ENCODE measurements at regions not wholly inside any gene's neighbourhood (a gene's known extent, or its start where the extent isn't known, plus 50 kb on each side); places are given as distances from the start of the nearest gene placed in this dataset.
A peak's percentile ranks its signal among the peaks of the same experiment; 100 is the strongest.

DNA sequence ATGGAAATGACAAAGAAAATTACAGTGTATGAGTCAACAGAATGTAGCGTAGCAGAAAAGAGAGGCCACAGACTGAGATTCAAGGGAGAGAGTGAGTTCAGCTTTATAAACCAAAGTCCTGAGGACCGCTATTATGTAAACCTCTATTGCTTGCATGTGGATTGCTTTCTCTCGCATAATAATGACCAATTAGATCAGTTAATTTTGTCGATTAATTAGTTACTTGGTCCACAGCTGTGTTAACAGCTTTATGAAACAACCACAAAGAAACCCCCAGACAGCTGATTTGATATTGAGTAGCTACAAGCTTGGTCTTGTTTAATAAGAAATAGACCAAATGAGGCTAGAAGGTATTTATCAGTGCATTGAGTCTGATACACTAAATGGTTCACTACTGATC, 291.8 kb upstream of the ERCC4 start:
- no peaks in the 10 kb centered on the region for H3K27me3 Mint-ChIP-seq (ENCODE audit: insufficient read depth, low read depth, poor library complexity)
- H3F3A ChIP-seq (replicated peaks; ENCODE audit: low read depth), result no peaks in the 10 kb centered on the region
- peaks cover 34% of the 10 kb centered on the region for H3K4me1 Mint-ChIP-seq
- H2AFZ ChIP-seq, result no peak overlapping the region
- H3K4me3 ChIP-seq, result no peak overlapping the region
- no peak overlapping the region; the same call in 1 of the 2 replicates for H3K4me2 ChIP-seq
- peak overlapping the region; percentile 27; the same call in 1 of the 2 replicates for H3K27ac Mint-ChIP-seq
- TF ChIP-seq NANOG (IDR thresholded peaks at IDR 0.05; ENCODE audit: borderline replicate concordance) (no peak), EZH2phosphoT487 (IDR thresholded peaks at IDR 0.05; ENCODE audit: unreplicated experiment) (no peak), JUNB (IDR thresholded peaks at IDR 0.05; ENCODE audit: unreplicated experiment) (no peak), STAT1 (IDR thresholded peaks at IDR 0.05; ENCODE audit: unreplicated experiment) (no peak), EZH2 (IDR thresholded peaks at IDR 0.05; ENCODE audit: low read depth, unreplicated experiment) (no peak), CREB1 (CRISPR knock-in tag; IDR thresholded peaks at IDR 0.05; ENCODE audit: low read depth) (no peak), ZNF114 (CRISPR knock-in tag; IDR thresholded peaks at IDR 0.05) (no peak), POLR2AphosphoS5 (IDR thresholded peaks at IDR 0.05; ENCODE audit: low read depth) (no peak)
- TF ChIP-seq, protein P1, sequence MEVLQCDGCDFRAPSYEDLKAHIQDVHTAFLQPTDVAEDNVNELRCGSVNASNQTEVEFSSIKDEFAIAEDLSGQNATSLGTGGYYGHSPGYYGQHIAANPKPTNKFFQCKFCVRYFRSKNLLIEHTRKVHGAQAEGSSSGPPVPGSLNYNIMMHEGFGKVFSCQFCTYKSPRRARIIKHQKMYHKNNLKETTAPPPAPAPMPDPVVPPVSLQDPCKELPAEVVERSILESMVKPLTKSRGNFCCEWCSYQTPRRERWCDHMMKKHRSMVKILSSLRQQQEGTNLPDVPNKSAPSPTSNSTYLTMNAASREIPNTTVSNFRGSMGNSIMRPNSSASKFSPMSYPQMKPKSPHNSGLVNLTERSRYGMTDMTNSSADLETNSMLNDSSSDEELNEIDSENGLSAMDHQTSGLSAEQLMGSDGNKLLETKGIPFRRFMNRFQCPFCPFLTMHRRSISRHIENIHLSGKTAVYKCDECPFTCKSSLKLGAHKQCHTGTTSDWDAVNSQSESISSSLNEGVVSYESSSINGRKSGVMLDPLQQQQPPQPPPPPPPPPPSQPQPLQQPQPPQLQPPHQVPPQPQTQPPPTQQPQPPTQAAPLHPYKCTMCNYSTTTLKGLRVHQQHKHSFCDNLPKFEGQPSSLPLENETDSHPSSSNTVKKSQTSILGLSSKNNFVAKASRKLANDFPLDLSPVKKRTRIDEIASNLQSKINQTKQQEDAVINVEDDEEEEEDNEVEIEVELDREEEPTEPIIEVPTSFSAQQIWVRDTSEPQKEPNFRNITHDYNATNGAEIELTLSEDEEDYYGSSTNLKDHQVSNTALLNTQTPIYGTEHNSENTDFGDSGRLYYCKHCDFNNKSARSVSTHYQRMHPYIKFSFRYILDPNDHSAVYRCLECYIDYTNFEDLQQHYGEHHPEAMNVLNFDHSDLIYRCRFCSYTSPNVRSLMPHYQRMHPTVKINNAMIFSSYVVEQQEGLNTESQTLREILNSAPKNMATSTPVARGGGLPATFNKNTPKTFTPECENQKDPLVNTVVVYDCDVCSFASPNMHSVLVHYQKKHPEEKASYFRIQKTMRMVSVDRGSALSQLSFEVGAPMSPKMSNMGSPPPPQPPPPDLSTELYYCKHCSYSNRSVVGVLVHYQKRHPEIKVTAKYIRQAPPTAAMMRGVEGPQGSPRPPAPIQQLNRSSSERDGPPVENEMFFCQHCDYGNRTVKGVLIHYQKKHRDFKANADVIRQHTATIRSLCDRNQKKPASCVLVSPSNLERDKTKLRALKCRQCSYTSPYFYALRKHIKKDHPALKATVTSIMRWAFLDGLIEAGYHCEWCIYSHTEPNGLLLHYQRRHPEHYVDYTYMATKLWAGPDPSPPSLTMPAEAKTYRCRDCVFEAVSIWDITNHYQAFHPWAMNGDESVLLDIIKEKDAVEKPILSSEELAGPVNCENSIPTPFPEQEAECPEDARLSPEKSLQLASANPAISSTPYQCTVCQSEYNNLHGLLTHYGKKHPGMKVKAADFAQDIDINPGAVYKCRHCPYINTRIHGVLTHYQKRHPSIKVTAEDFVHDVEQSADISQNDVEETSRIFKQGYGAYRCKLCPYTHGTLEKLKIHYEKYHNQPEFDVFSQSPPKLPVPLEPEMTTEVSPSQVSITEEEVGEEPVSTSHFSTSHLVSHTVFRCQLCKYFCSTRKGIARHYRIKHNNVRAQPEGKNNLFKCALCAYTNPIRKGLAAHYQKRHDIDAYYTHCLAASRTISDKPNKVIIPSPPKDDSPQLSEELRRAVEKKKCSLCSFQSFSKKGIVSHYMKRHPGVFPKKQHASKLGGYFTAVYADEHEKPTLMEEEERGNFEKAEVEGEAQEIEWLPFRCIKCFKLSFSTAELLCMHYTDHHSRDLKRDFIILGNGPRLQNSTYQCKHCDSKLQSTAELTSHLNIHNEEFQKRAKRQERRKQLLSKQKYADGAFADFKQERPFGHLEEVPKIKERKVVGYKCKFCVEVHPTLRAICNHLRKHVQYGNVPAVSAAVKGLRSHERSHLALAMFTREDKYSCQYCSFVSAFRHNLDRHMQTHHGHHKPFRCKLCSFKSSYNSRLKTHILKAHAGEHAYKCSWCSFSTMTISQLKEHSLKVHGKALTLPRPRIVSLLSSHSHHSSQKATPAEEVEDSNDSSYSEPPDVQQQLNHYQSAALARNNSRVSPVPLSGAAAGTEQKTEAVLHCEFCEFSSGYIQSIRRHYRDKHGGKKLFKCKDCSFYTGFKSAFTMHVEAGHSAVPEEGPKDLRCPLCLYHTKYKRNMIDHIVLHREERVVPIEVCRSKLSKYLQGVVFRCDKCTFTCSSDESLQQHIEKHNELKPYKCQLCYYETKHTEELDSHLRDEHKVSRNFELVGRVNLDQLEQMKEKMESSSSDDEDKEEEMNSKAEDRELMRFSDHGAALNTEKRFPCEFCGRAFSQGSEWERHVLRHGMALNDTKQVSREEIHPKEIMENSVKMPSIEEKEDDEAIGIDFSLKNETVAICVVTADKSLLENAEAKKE (CRISPR knock-in tag; IDR thresholded peaks at IDR 0.05), result no peak
- TF ChIP-seq, protein P2, sequence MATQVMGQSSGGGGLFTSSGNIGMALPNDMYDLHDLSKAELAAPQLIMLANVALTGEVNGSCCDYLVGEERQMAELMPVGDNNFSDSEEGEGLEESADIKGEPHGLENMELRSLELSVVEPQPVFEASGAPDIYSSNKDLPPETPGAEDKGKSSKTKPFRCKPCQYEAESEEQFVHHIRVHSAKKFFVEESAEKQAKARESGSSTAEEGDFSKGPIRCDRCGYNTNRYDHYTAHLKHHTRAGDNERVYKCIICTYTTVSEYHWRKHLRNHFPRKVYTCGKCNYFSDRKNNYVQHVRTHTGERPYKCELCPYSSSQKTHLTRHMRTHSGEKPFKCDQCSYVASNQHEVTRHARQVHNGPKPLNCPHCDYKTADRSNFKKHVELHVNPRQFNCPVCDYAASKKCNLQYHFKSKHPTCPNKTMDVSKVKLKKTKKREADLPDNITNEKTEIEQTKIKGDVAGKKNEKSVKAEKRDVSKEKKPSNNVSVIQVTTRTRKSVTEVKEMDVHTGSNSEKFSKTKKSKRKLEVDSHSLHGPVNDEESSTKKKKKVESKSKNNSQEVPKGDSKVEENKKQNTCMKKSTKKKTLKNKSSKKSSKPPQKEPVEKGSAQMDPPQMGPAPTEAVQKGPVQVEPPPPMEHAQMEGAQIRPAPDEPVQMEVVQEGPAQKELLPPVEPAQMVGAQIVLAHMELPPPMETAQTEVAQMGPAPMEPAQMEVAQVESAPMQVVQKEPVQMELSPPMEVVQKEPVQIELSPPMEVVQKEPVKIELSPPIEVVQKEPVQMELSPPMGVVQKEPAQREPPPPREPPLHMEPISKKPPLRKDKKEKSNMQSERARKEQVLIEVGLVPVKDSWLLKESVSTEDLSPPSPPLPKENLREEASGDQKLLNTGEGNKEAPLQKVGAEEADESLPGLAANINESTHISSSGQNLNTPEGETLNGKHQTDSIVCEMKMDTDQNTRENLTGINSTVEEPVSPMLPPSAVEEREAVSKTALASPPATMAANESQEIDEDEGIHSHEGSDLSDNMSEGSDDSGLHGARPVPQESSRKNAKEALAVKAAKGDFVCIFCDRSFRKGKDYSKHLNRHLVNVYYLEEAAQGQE (IDR thresholded peaks at IDR 0.05; ENCODE audit: unreplicated experiment), result no peak
- TF ChIP-seq, protein P3, sequence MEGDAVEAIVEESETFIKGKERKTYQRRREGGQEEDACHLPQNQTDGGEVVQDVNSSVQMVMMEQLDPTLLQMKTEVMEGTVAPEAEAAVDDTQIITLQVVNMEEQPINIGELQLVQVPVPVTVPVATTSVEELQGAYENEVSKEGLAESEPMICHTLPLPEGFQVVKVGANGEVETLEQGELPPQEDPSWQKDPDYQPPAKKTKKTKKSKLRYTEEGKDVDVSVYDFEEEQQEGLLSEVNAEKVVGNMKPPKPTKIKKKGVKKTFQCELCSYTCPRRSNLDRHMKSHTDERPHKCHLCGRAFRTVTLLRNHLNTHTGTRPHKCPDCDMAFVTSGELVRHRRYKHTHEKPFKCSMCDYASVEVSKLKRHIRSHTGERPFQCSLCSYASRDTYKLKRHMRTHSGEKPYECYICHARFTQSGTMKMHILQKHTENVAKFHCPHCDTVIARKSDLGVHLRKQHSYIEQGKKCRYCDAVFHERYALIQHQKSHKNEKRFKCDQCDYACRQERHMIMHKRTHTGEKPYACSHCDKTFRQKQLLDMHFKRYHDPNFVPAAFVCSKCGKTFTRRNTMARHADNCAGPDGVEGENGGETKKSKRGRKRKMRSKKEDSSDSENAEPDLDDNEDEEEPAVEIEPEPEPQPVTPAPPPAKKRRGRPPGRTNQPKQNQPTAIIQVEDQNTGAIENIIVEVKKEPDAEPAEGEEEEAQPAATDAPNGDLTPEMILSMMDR (conservative IDR thresholded peaks at IDR 0.05; ENCODE audit: low read depth in 2 of 2), result no peak
- H3K9me3 Mint-ChIP-seq, result peaks cover 2% of the 10 kb centered on the region; the same call in 2 of the 3 replicates
- no peaks in the 10 kb centered on the region for H3K27me3 ChIP-seq (ENCODE audit: insufficient read depth)
- DNase-seq (ENCODE audit: low spot score) (no peak), ATAC-seq (no peak)
- peaks cover 25% of the 10 kb centered on the region for H3K4me1 ChIP-seq (ENCODE audit: insufficient read depth)
- H3K27ac ChIP-seq (ENCODE audit: low read depth), result no peak overlapping the region
- H4K20me1 ChIP-seq (replicated peaks; ENCODE audit: insufficient read depth), result no peaks in the 10 kb centered on the region
- 0 out of 2 replicates have a peak, but pooled peaks cover 4% of the 10 kb centered on the region for H3K9me2 ChIP-seq (ENCODE audit: insufficient read depth)
- no peak overlapping the region for H3K4me3 Mint-ChIP-seq
- H3K36me3 Mint-ChIP-seq (ENCODE audit: low read depth), result 0 out of 3 replicates have a peak, but pooled peaks cover 3% of the 10 kb centered on the region
- no peaks in the 10 kb centered on the region for H3K36me3 ChIP-seq (ENCODE audit: insufficient read depth)
- no peaks in the 10 kb centered on the region for H3K79me2 ChIP-seq (replicated peaks; ENCODE audit: insufficient read depth)
